ENCODE measurements at regions not wholly inside any gene's neighbourhood (a gene's known extent, or its start where the extent isn't known, plus 50 kb on each side); places are given as distances from the start of the nearest gene placed in this dataset.

- TF ChIP-seq CTCF (conservative IDR thresholded peaks at IDR 0.05; ENCODE audit: low read depth, low read length) (no peak), EZH2phosphoT487 (IDR thresholded peaks at IDR 0.05; ENCODE audit: borderline replicate concordance, low read length) (no peak)
Observed at GRCh38 chr17:53932386-53932785, 109.7 kb downstream of the KIF2B start.
